GM12891 (cell line): ENCODE measurements at regions not wholly inside any gene's neighbourhood (a gene's known extent, or its start where the extent isn't known, plus 50 kb on each side); places are given as distances from the start of the nearest gene placed in this dataset.
A peak's percentile ranks its signal among the peaks of the same experiment; 100 is the strongest.
"Not testable (repeated sequence)": the region's sequence is repeated elsewhere in the genome, so short reads cannot be mapped to it uniquely, and the experiment has no call there.

Experiments used
- DNase-seq: peaks from one replicate; pipeline ENCODE4 v3.0.0; 2011; ENCODE audit warnings: low spot score; ENCODE audit not compliant: insufficient read length
- FAIRE-seq: peaks from 2 replicates; lab custom pipeline; 2011; peaks lifted over from hg19 to GRCh38; lab: Jason Lieb, UNC
- PAX5 ChIP-seq: IDR thresholded peaks from 2 replicates; pipeline ENCODE4 v1.6.1; 2011; ENCODE audit warnings: low read length, moderate library complexity, mild to moderate bottlenecking; ENCODE audit not compliant: insufficient read depth, severe bottlenecking
- POLR2A ChIP-seq: IDR thresholded peaks from 2 replicates; pipeline ENCODE4 v1.6.1; 2011; ENCODE audit warnings: low read depth, low read length, control low read depth
- POLR2AphosphoS5 ChIP-seq: IDR thresholded peaks from 2 replicates; pipeline ENCODE4 v1.6.1; 2011; ENCODE audit warnings: low read depth, low read length, control low read depth
- POU2F2 ChIP-seq: IDR thresholded peaks from 2 replicates; pipeline ENCODE4 v1.6.1; 2011; ENCODE audit warnings: low read depth, mild to moderate bottlenecking, control low read depth, low read length, moderate library complexity
- SPI1 ChIP-seq: IDR thresholded peaks from 2 replicates; pipeline ENCODE4 v1.6.1; 2011; ENCODE audit warnings: low read depth, low read length, control low read depth
- TAF1 ChIP-seq: IDR thresholded peaks from 2 replicates; pipeline ENCODE4 v1.6.1; 2011; ENCODE audit warnings: low read depth, low read length, control low read depth

DNA sequence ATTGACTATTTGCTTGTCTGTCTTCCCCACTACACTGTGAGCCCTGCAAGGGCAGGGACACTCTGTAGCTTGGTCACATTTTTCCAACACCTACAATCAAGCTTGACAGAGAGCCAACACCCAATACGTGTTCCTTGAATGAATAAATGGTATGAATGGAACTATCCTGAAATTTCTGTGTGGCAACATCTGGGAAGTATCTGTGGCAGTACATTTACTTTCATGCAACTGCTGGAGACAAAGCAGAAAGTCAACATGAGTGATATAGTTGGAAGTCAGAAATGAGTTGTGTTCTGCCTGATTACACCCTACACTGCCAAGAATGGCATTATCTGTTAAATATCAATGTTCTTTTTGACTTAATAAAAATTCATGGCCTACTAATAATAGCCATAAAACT lies 343.5 kb upstream of the F9 start:
- TF ChIP-seq POU2F2: no peak
- FAIRE-seq (no peak), DNase-seq (no peak)

DNA sequence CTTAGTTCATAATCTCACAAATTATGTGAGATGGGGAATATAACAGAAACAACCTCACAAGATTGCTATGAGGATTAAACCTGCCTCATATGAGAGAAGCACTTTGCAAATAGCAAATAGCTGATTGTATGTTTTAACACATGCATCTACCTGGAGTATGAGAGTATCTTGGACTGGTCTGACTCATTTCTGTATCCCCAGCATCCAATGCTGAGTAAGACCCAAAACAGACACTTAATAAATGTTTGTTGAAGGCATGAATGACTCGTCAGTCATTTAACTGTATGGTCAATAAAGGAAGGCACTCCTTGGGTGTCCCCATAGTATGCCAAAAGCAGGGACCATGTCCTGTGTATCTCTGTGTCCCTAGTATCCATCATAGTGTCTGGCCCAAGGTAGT lies 350.9 kb upstream of the F9 start:
- FAIRE-seq (peak; percentile 45), DNase-seq (no peak)
- no peak for TF ChIP-seq POLR2AphosphoS5

DNA sequence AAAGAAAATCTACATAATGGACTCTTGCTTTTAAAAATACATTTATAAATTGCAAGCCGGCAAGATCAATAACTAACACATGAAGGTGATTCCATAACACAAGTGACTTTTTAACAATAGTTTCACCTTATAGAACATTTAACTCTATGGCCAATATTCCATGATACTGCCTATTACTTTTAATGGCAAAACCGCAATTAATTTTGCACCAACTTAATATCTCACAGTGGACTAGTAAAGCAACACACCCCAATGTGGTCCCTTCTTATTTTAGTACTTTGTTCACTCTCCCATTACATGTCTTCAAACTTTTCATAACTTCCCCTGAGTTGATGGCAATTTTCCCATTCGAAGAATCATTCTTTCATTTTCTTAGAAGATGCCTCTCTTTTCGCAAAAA lies 351.6 kb upstream of the F9 start:
- FAIRE-seq (no peak), DNase-seq (no peak)
- no peak for TF ChIP-seq POU2F2
- no peak for TF ChIP-seq POLR2A
- no peak for TF ChIP-seq TAF1
- no peak for TF ChIP-seq SPI1
- no peak for TF ChIP-seq PAX5
- TF ChIP-seq POLR2AphosphoS5: no peak

DNA sequence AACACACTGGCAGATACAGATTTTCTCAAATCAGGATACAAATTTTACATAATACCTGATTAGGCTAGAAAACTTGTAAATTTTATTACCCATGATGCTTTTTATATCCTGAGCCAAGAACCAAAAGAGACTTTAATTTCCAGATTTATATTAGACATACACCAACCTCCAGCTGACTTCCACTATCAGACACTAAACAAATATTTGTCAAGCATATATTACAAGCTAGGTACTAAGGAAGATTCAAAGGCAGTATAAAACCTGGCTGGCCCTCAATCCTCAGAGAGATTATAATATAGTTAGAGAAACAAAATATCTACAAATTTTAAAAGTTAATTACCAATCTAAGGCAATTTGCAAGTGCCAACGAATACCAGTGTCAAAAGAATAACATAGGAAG lies 357.8 kb upstream of the F9 start:
- TF ChIP-seq POLR2AphosphoS5 (no peak), POU2F2 (no peak), PAX5 (no peak), SPI1 (no peak), POLR2A (no peak), TAF1 (no peak)
- FAIRE-seq (no peak), DNase-seq (no peak)

DNA sequence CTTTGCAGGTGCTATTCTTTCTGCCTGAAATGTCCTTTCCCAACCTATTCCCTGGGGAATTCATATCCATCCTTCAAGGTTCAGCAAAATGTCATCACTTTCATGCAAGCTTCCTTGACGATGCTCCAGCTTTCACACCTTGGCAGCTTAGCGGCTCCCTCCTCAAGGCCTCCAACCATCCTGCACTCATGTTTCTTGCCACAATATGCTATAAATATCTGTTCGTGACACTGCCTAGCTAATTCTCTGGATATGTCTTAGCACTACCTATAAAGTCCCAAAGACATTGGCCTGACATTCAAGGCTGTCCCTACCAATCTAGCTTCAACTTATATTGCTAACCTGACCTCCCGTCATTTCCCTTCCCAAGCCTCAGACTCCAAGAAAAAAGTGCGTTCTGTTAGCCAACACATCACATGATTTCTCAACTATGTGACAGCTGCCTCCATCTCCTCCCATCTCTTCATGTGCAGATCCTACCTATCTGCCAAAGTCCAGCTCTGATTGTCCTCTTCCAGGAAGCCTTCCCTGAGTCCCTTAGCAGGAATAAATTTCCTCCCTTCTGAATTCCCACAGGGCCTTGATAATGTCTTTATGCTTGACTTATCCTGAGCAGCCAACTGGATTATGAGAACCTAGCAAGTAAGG lies 359.9 kb upstream of the F9 start:
- no peak for FAIRE-seq
- TF ChIP-seq TAF1 (no peak), SPI1 (no peak), POU2F2 (no peak), POLR2A (no peak), POLR2AphosphoS5 (no peak), PAX5 (no peak)
- no peak for DNase-seq

GRCh38 chrX:139167282-139167681 lies 363.3 kb upstream of the F9 start:
- no peak for FAIRE-seq
- no peak for DNase-seq
- no peak for TF ChIP-seq POLR2A
- TF ChIP-seq PAX5: no peak
- no peak for TF ChIP-seq TAF1
- TF ChIP-seq POU2F2: no peak
- no peak for TF ChIP-seq POLR2AphosphoS5
- TF ChIP-seq SPI1: no peak

GRCh38 chrX:139158256-139158655 lies 372.3 kb upstream of the F9 start:
- no peak for DNase-seq
- TF ChIP-seq POLR2AphosphoS5: no peak
- TF ChIP-seq TAF1: no peak
- TF ChIP-seq POU2F2: no peak
- TF ChIP-seq SPI1: no peak
- TF ChIP-seq POLR2A: no peak
- FAIRE-seq: no peak

- no peak for TF ChIP-seq PAX5
- TF ChIP-seq POLR2AphosphoS5: no peak
- no peak for TF ChIP-seq SPI1
- TF ChIP-seq POU2F2: no peak
- TF ChIP-seq TAF1: no peak
- TF ChIP-seq POLR2A: no peak
- FAIRE-seq (no peak), DNase-seq (no peak)
Observed at GRCh38 chrX:139156356-139156755, 374.2 kb upstream of the F9 start.

GRCh38 chrX:139146625-139147024 lies 383.9 kb upstream of the F9 start:
- DNase-seq, FAIRE-seq: not testable (repeated sequence)

GRCh38 chrX:139141370-139141769 lies 389.2 kb upstream of the F9 start:
- TF ChIP-seq PAX5: no peak
- TF ChIP-seq SPI1: no peak
- no peak for TF ChIP-seq POU2F2
- DNase-seq: no peak
- no peak for FAIRE-seq

DNA sequence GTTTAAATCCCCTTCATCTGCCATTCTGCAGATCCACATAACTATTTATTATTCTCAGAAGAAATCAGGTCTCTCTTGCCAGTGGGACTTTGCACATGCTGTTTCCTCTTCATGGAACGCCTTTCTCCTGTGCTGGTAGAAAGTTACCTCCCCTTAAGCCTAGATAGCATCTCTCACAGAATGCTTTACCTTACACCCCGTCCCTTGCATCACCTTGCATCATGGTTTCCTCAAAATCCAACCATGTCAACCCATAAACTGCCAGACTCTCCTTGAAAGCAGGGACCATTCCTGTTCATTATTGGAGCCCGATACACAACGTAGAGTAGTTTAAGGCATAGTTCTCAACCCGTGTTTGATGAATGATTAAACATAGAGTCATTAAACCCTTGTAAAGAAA lies 396.2 kb upstream of the F9 start:
- FAIRE-seq: no peak
- no peak for DNase-seq
- TF ChIP-seq PAX5 (no peak), SPI1 (no peak), POLR2A (no peak)

- peak; percentile 0 for DNase-seq
- TF ChIP-seq POLR2AphosphoS5: no peak
- no peak for TF ChIP-seq POLR2A
- no peak for TF ChIP-seq PAX5
- no peak for TF ChIP-seq SPI1
- TF ChIP-seq POU2F2: no peak
- TF ChIP-seq TAF1: no peak
- FAIRE-seq: peak; percentile 89
Observed at GRCh38 chrX:139126493-139126892, 404.0 kb upstream of the F9 start.
